Panc1 (cell line): ENCODE measurements at regions not wholly inside any gene's neighbourhood (a gene's known extent, or its start where the extent isn't known, plus 50 kb on each side); places are given as distances from the start of the nearest gene placed in this dataset.

Source experiments
- ATAC-seq: fragments of 200-7000 bp; cut with Tn5 transposase; 2 replicates; pipeline ENCODE4 v1.9.1; 2020; ENCODE audit warnings: mild to moderate bottlenecking, moderate library complexity
- BruUV-seq: library from RNA; stranded (reverse); fragments of 400-500 nt; replicated peaks from 2 replicates; lab custom pipeline; 2021; lab: Mats Ljungman, UMichigan
- CTCF ChIA-PET: fragments of 300-600 bp; sonication (Branson Sonifier 250); formaldehyde crosslinking; loops from one replicate; lab custom pipeline; 2022; ENCODE audit warnings: antibody characterized with exemption; lab: Charles Lee
- POLR2A ChIA-PET: fragments of 300-600 bp; sonication (Branson Sonifier 250); formaldehyde crosslinking; loops from one replicate; lab custom pipeline; 2022; ENCODE audit warnings: antibody characterized with exemption; lab: Charles Lee
- DNase-seq: peaks from one replicate; pipeline ENCODE4 v3.0.0-alpha.2; 2010; ENCODE audit warnings: low read depth, low spot score
- H3K27ac ChIP-seq: 2 replicates; pipeline ENCODE4 v1.5.1; 2011; ENCODE audit warnings: mild to moderate bottlenecking, low read length, inconsistent platforms
- H3K27me3 ChIP-seq: fragments of 200-500 bp; sonication (Bioruptor generic); 2 replicates; pipeline ENCODE4 v1.6.0; 2014; ENCODE audit warnings: low read length, inconsistent platforms; ENCODE audit not compliant: control insufficient read depth, insufficient read depth
- H3K36me3 ChIP-seq: fragments of 200-500 bp; sonication (Bioruptor generic); 2 replicates; pipeline ENCODE4 v1.5.1; 2014; ENCODE audit warnings: inconsistent platforms, mild to moderate bottlenecking, low read length, moderate library complexity; ENCODE audit not compliant: control insufficient read depth, insufficient read depth
- H3K4me1 ChIP-seq: 2 replicates; pipeline ENCODE4 v1.5.1; 2011; ENCODE audit warnings: inconsistent platforms, mild to moderate bottlenecking, low read length, moderate library complexity; ENCODE audit not compliant: control insufficient read depth, insufficient read depth
- H3K4me3 ChIP-seq, 2 experiments: 2 replicates each; pipeline ENCODE4 v1.5.1; 2011 to 2012; ENCODE audit warnings: low read depth in 2 of 2, low read length in 2 of 2, mild to moderate bottlenecking in 2 of 2, inconsistent platforms in 1 of 2, moderate library complexity in 1 of 2
- H3K9me3 ChIP-seq: fragments of 200-500 bp; sonication (Bioruptor generic); 2 replicates; pipeline ENCODE4 v1.5.1; 2014; ENCODE audit warnings: low read depth, mild to moderate bottlenecking, inconsistent platforms, low read length, moderate library complexity; ENCODE audit not compliant: control insufficient read depth, insufficient read depth
- CTCF ChIP-seq: fragments of 450-650 bp; IDR thresholded peaks from 2 replicates; pipeline ENCODE4 v1.5.1; 2017; ENCODE audit warnings: mild to moderate bottlenecking
- POLR2AphosphoS5 ChIP-seq: IDR thresholded peaks from 2 replicates; pipeline ENCODE4 v1.6.1; 2012; ENCODE audit warnings: mild to moderate bottlenecking, low read depth, low read length, moderate library complexity
- REST ChIP-seq, 2 experiments: IDR thresholded peaks; 2 replicates each; pipeline ENCODE4 v1.6.1; 2011 to 2012; ENCODE audit warnings: low read depth in 2 of 2, control low read depth in 1 of 2, low read length in 1 of 2, mild to moderate bottlenecking in 1 of 2, moderate library complexity in 1 of 2; ENCODE audit not compliant: insufficient read depth in 1 of 2
- SIN3A ChIP-seq: IDR thresholded peaks from 2 replicates; pipeline ENCODE4 v1.6.1; 2012; ENCODE audit warnings: low read depth, mild to moderate bottlenecking, low read length, moderate library complexity, borderline replicate concordance; ENCODE audit not compliant: insufficient read depth
- TCF7L2 ChIP-seq: IDR thresholded peaks from 2 replicates; pipeline ENCODE4 v1.6.1; 2011; ENCODE audit warnings: mild to moderate bottlenecking, low read depth, low read length, inconsistent platforms
- in situ Hi-C: cut with HindIII; loops from 2 replicates; pipeline ENCODE4 v1.10.0; 2016; ENCODE audit warnings: low sequenced_read_pairs, low pct_unique_long_range_greater_than_20kb
- intact Hi-C: fragments of 100-400 bp; cut with micrococcal nuclease; formaldehyde crosslinking; loops from one replicate; pipeline ENCODE4 v1.10.0; 2022; ENCODE audit not compliant: unreplicated experiment

- no peak for ATAC-seq
- ChIA-PET CTCF (no interaction called here), POLR2A (no interaction called here)
- in situ Hi-C loops: no loop called here
- intact Hi-C loops: no loop called here
- Histone ChIP-seq H3K4me3 (no peak overlapping the region), H3K9me3 (no peaks in the 10 kb centered on the region), H3K27ac (no peak overlapping the region), H3K27me3 (no peaks in the 10 kb centered on the region), H3K36me3 (no peaks in the 10 kb centered on the region), H3K4me1 (no peaks in the 10 kb centered on the region)
- no peak for DNase-seq
- TF ChIP-seq POLR2AphosphoS5: no peak
- TF ChIP-seq TCF7L2: no peak
- TF ChIP-seq REST (IDR thresholded peaks at IDR 0.05; ENCODE audit: insufficient read depth in 1 of 2, low read depth in 2 of 2, low read length in 1 of 2): no peak
- no peak for TF ChIP-seq CTCF
- no peak for TF ChIP-seq SIN3A
- BruUV-seq: no TSS peak
Observed at GRCh38 chr7:3133811-3134385, 90.2 kb upstream of the CARD11 start.

GRCh38 chr7:3134745-3135144 lies 91.1 kb upstream of the CARD11 start:
- no peaks in the 10 kb centered on the region for H3K27me3 ChIP-seq
- intact Hi-C loops: no loop called here
- ATAC-seq: no peak
- ChIA-PET CTCF (no interaction called here), POLR2A (no interaction called here)
- no peak overlapping the region for H3K4me3 ChIP-seq
- in situ Hi-C loops: no loop called here
- no peak for DNase-seq
- no peaks in the 10 kb centered on the region for H3K9me3 ChIP-seq
- BruUV-seq: no TSS peak
- no peaks in the 10 kb centered on the region for H3K4me1 ChIP-seq
- H3K27ac ChIP-seq: no peak overlapping the region
- H3K36me3 ChIP-seq: no peaks in the 10 kb centered on the region
- no peak for TF ChIP-seq REST (IDR thresholded peaks at IDR 0.05; ENCODE audit: insufficient read depth in 1 of 2, low read depth in 2 of 2, low read length in 1 of 2)
- no peak for TF ChIP-seq SIN3A
- TF ChIP-seq TCF7L2: no peak
- no peak for TF ChIP-seq POLR2AphosphoS5
- no peak for TF ChIP-seq CTCF
